ENCODE measurements at regions not wholly inside any gene's neighbourhood (a gene's known extent, or its start where the extent isn't known, plus 50 kb on each side); places are given as distances from the start of the nearest gene placed in this dataset.

- ATAC-seq (no peak), DNase-seq (no peak)
- no peak overlapping the region for H3K4me3 ChIP-seq
- no peaks in the 10 kb centered on the region for H3K36me3 ChIP-seq
- H3K4me1 ChIP-seq = no peaks in the 10 kb centered on the region
- no peak for TF ChIP-seq CTCF (IDR thresholded peaks at IDR 0.05)
- H3K27me3 ChIP-seq = no peaks in the 10 kb centered on the region
- H3K9me3 ChIP-seq = no peaks in the 10 kb centered on the region
- intact Hi-C loops (cut with DNase I) = no loop called here
- no peak overlapping the region for H3K27ac ChIP-seq
These were observed 283.1 kb downstream of the TDRD3 start for GRCh38 chr13:60679928-60680694.

- TF ChIP-seq CTCF (IDR thresholded peaks at IDR 0.05) = no peak
- no peak for ATAC-seq
These were observed 282.1 kb downstream of the TDRD3 start for GRCh38 chr13:60679131-60679530.

GRCh38 chr13:60671386-60671785 lies 274.4 kb downstream of the TDRD3 start:
- Histone ChIP-seq H3K27ac (no peak overlapping the region), H3K4me1 (no peaks in the 10 kb centered on the region), H3K36me3 (no peaks in the 10 kb centered on the region), H3K4me3 (no peak overlapping the region), H3K27me3 (no peaks in the 10 kb centered on the region), H3K9me3 (peaks cover 0 to 24% of the 10 kb centered on the region in 2 donors)
- intact Hi-C loops (cut with DNase I) = no loop called here
- no peak for DNase-seq
- no peak for ATAC-seq
- TF ChIP-seq CTCF (IDR thresholded peaks at IDR 0.05) = no peak

More at GRCh38 chr13:60679131-60679530, 282.1 kb downstream of the TDRD3 start:
- H3K4me3 ChIP-seq = no peak overlapping the region
- no peak for DNase-seq
- no peaks in the 10 kb centered on the region for H3K27me3 ChIP-seq
- no peaks in the 10 kb centered on the region for H3K36me3 ChIP-seq
- intact Hi-C loops (cut with DNase I) = no loop called here
- H3K4me1 ChIP-seq = no peaks in the 10 kb centered on the region
- H3K27ac ChIP-seq = no peak overlapping the region
- H3K9me3 ChIP-seq = no peaks in the 10 kb centered on the region

- ATAC-seq = no peak
These were observed 266.8 kb downstream of the TDRD3 start for GRCh38 chr13:60663788-60664187.

GRCh38 chr13:60662595-60662994 lies 265.6 kb downstream of the TDRD3 start:
- Histone ChIP-seq H3K4me1 (no peaks in the 10 kb centered on the region), H3K9me3 (peaks cover 0 to 8% of the 10 kb centered on the region in 2 donors), H3K27ac (no peak overlapping the region), H3K27me3 (no peaks in the 10 kb centered on the region), H3K36me3 (no peaks in the 10 kb centered on the region), H3K4me3 (no peak overlapping the region)
- DNase-seq = no peak
- TF ChIP-seq CTCF (IDR thresholded peaks at IDR 0.05) = no peak
- ATAC-seq = no peak
- intact Hi-C loops (cut with DNase I) = no loop called here

More at GRCh38 chr13:60663788-60664187, 266.8 kb downstream of the TDRD3 start:
- H3K27me3 ChIP-seq = no peaks in the 10 kb centered on the region
- H3K9me3 ChIP-seq = peaks cover 0 to 8% of the 10 kb centered on the region in 2 donors
- DNase-seq = no peak
- no peaks in the 10 kb centered on the region for H3K4me1 ChIP-seq
- H3K36me3 ChIP-seq = no peaks in the 10 kb centered on the region
- H3K27ac ChIP-seq = no peak overlapping the region
- TF ChIP-seq CTCF (IDR thresholded peaks at IDR 0.05) = no peak
- no peak overlapping the region for H3K4me3 ChIP-seq
- intact Hi-C loops (cut with DNase I) = no loop called here

Data from left lung (tissue), 4 donors.